ENCODE measurements at regions not wholly inside any gene's neighbourhood (a gene's known extent, or its start where the extent isn't known, plus 50 kb on each side); places are given as distances from the start of the nearest gene placed in this dataset.

DNA sequence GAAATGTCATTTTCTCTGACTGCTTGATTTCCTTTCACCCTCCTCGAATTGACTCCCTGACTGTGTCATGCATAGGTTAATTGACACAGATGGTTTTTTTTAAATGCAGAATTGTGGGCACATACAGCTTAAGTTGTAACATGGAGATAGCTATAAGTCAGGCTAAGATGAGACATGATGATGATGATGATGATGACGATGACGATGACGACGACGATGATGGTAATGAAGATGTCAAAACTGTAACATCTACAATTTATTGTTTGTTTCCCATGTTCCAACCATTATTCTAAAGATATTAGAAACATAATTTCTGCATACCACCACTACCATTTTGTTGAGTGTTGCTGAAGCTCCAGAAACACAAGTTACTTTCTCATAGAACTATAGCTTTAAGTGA lies 1232.8 kb downstream of the XPNPEP1 start:
- Histone ChIP-seq H3K27ac (ENCODE audit: low read depth, low read length, severe bottlenecking) (no peak overlapping the region), H3K4me1 (ENCODE audit: control insufficient read depth, insufficient read depth, low read length, poor library complexity, severe bottlenecking) (no peaks in the 10 kb centered on the region), H3K9me3 (ENCODE audit: control insufficient read depth, low read length) (no peaks in the 10 kb centered on the region), H3K4me3 (ENCODE audit: extremely low read depth, insufficient read depth, low read length, poor library complexity, severe bottlenecking) (no peak overlapping the region), H3K36me3 (ENCODE audit: control insufficient read depth, insufficient read depth, low read length) (no peaks in the 10 kb centered on the region)
- 83% methylated on average over 1 of the region's 6 CpGs; no CpG with 5 or more reads in 1 of the 2 experiments for WGBS, 2 experiments (ENCODE audit: insufficient coverage in 2 of 2)

DNA sequence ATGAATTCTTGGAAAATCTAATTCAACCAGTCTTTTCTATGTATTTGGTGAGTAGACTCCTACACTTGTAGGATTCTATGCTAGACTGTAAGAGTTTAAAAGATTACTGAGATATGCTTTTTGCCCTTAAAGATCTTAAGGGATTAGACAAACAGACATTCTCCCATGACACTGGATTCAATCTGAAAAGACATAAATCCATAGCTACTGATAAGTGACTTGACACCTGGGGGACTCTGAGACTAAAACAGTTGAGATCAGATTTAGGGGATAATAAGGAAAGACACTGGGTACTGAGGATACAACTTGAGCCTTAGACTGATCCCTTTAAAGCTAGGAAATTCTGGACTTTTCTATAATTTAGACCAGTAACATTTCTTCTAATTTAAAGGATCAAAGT lies 1233.4 kb downstream of the XPNPEP1 start:
- H3K36me3 ChIP-seq (ENCODE audit: control insufficient read depth, insufficient read depth, low read length): no peaks in the 10 kb centered on the region
- no peak overlapping the region for H3K4me3 ChIP-seq (ENCODE audit: extremely low read depth, insufficient read depth, low read length, poor library complexity, severe bottlenecking)
- H3K4me1 ChIP-seq (ENCODE audit: control insufficient read depth, insufficient read depth, low read length, poor library complexity, severe bottlenecking): no peaks in the 10 kb centered on the region
- no peaks in the 10 kb centered on the region for H3K9me3 ChIP-seq (ENCODE audit: control insufficient read depth, low read length)
- no peak overlapping the region for H3K27ac ChIP-seq (ENCODE audit: low read depth, low read length, severe bottlenecking)

DNA sequence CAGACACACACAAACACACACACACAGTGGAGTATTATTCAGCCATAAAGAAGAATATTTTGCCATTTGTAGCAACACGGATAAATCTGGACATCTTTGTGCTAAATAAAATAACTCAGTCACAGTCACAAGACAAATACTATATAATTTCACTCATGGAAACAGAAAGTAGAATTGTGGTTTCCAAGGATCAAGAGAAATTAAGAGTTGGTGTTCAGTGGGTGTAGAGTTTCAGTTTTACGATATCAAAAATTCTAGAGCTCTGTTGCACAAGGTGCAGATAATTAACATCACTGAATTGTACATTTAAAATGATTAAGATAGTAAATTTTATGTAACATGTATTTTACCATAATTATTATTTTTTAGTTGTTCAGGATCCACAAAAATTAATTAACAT lies 1235.0 kb downstream of the XPNPEP1 start:
- no peaks in the 10 kb centered on the region for H3K36me3 ChIP-seq (ENCODE audit: control insufficient read depth, insufficient read depth, low read length)
- H3K4me3 ChIP-seq (ENCODE audit: extremely low read depth, insufficient read depth, low read length, poor library complexity, severe bottlenecking): no peak overlapping the region
- no peak overlapping the region for H3K27ac ChIP-seq (ENCODE audit: low read depth, low read length, severe bottlenecking)
- no peaks in the 10 kb centered on the region for H3K9me3 ChIP-seq (ENCODE audit: control insufficient read depth, low read length)
- no peaks in the 10 kb centered on the region for H3K4me1 ChIP-seq (ENCODE audit: control insufficient read depth, insufficient read depth, low read length, poor library complexity, severe bottlenecking)
- WGBS, 2 experiments (ENCODE audit: insufficient coverage in 2 of 2): no CpG with 5 or more reads among the region's 2 CpGs

DNA sequence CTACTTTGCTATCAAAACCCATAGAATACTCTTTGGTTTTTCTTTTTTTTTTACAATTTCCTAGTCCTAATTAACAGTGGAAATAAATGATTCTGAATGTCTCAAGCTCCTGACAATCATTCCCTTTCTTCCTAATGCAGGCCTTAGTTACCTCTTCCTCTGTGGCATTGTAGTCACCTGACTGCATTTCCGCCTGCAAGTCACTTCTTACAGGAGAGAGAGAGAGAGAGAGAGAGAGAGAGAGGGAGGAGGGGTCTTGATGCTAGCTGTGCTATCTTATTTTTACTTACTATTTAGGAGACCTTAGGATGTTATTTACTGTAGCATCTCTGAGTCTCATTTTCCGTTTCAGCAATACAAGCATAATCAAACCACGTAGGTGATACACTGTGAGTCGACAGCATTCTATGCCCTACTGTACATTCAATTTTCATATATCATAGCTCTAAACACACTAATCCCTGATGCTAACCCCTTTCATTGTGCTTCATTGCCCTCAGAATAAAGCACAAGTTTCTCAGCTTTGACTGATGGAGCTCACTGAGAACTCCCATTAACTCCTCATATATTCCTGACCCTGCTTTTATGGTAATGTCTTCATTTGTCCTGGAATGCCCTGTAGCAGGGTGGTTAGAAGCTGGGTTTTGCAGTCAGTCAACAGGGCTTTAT lies 1237.3 kb downstream of the XPNPEP1 start:
- H3K9me3 ChIP-seq (ENCODE audit: control insufficient read depth, low read length): no peaks in the 10 kb centered on the region
- H3K36me3 ChIP-seq (ENCODE audit: control insufficient read depth, insufficient read depth, low read length): no peaks in the 10 kb centered on the region
- no peak overlapping the region for H3K4me3 ChIP-seq (ENCODE audit: extremely low read depth, insufficient read depth, low read length, poor library complexity, severe bottlenecking)
- WGBS, 2 experiments (ENCODE audit: insufficient coverage in 2 of 2): 69 to 86% methylated on average over 3 of the region's 4 CpGs
- H3K4me1 ChIP-seq (ENCODE audit: control insufficient read depth, insufficient read depth, low read length, poor library complexity, severe bottlenecking): no peaks in the 10 kb centered on the region
- no peak overlapping the region for H3K27ac ChIP-seq (ENCODE audit: low read depth, low read length, severe bottlenecking)

DNA sequence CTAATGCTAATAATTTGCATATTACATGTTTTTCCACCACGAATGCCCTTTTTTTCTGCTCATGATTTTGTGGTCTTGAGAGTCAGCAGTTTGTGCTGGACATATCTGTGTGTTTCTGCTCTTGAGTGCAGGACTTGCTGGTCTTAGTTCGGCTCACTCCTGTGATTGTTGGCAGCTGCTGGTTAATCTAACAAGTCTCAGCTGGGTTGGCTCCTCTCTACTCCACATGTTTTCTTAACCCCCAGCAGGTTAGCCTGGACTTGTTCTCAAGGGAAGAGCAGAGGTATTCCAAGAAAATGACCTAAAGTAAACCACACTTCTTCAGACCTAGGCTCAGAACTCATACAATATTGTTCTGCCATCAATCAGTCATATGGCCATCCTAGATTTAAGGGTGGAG lies 1238.9 kb downstream of the XPNPEP1 start:
- Histone ChIP-seq H3K27ac (ENCODE audit: low read depth, low read length, severe bottlenecking) (no peak overlapping the region), H3K4me3 (ENCODE audit: extremely low read depth, insufficient read depth, low read length, poor library complexity, severe bottlenecking) (no peak overlapping the region), H3K4me1 (ENCODE audit: control insufficient read depth, insufficient read depth, low read length, poor library complexity, severe bottlenecking) (no peaks in the 10 kb centered on the region), H3K36me3 (ENCODE audit: control insufficient read depth, insufficient read depth, low read length) (no peaks in the 10 kb centered on the region), H3K9me3 (ENCODE audit: control insufficient read depth, low read length) (no peaks in the 10 kb centered on the region)
- WGBS, 2 experiments (ENCODE audit: insufficient coverage in 2 of 2): 50 to 90% methylated on average over 1 of the region's 2 CpGs

DNA sequence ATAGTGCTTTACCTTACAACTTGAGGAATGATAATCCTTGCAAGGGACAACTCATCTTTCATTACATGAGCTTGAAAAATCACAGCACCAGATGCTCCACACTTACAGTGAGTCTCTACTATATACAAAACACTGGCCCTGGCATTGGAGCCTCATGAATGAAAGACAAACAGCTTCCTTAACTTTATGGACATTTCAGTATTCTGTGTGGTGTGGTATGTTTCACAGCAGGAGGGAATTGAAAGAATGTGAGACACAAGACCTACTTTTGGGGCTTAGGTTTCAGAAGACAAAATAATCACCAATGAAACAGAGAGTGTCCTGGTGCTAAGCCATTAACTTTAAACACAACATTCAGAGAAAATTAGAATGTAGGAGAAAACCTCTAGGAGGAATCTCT lies 1249.6 kb downstream of the XPNPEP1 start:
- H3K4me1 ChIP-seq (ENCODE audit: control insufficient read depth, insufficient read depth, low read length, poor library complexity, severe bottlenecking): no peaks in the 10 kb centered on the region
- no peaks in the 10 kb centered on the region for H3K36me3 ChIP-seq (ENCODE audit: control insufficient read depth, insufficient read depth, low read length)
- no peak overlapping the region for H3K4me3 ChIP-seq (ENCODE audit: extremely low read depth, insufficient read depth, low read length, poor library complexity, severe bottlenecking)
- H3K9me3 ChIP-seq (ENCODE audit: control insufficient read depth, low read length): no peaks in the 10 kb centered on the region
- no peak overlapping the region for H3K27ac ChIP-seq (ENCODE audit: low read depth, low read length, severe bottlenecking)

DNA sequence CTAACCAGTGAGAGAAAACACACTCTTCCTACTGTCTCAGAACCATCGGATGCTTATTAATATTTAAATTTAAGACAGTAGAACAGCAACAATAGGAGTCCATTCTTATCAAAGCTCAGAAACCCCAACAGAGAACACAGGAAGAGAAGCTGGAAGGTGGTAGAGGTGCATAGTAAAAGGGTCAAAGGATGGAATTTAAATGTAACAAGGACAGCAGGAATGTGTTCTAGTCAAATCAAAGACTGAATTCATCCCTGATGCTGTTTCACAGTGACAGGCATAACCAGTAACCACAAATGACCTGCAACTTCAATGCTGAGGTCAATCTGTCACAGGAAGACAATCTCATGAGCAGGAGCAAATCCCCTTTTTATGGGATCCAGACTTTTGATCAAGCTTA lies 1259.7 kb downstream of the XPNPEP1 start:
- no CpG with 5 or more reads among the region's 1 CpG for WGBS, 2 experiments (ENCODE audit: insufficient coverage in 2 of 2)

DNA sequence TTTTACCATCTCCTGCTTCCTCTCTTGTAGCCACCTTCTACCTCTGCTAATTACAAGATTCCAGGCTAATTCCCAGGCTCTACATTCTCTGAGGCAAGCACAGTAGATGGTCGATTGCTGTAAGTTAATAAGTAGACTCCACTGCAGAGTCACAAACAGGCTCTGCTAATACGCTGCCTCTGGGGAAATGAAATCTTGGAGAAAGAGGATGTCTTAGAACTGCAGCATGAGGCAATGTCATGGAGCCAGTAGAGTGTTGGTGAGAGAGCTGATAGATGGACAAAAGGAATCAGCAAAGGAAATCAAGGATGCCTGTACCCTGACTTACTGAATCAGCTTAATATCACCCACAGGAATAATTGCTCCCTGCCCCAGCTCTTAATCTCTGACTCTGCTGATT lies 1260.3 kb downstream of the XPNPEP1 start:
- no peaks in the 10 kb centered on the region for H3K4me1 ChIP-seq (ENCODE audit: control insufficient read depth, insufficient read depth, low read length, poor library complexity, severe bottlenecking)
- 92 to 100% methylated on average over 1 to 2 of the region's 2 CpGs for WGBS, 2 experiments (ENCODE audit: insufficient coverage in 2 of 2)

More for the DNA sequence above, 1259.7 kb downstream of the XPNPEP1 start:
- Histone ChIP-seq H3K27ac (ENCODE audit: low read depth, low read length, severe bottlenecking) (no peak overlapping the region), H3K4me3 (ENCODE audit: extremely low read depth, insufficient read depth, low read length, poor library complexity, severe bottlenecking) (no peak overlapping the region), H3K9me3 (ENCODE audit: control insufficient read depth, low read length) (no peaks in the 10 kb centered on the region), H3K4me1 (ENCODE audit: control insufficient read depth, insufficient read depth, low read length, poor library complexity, severe bottlenecking) (no peaks in the 10 kb centered on the region), H3K36me3 (ENCODE audit: control insufficient read depth, insufficient read depth, low read length) (no peaks in the 10 kb centered on the region)

DNA sequence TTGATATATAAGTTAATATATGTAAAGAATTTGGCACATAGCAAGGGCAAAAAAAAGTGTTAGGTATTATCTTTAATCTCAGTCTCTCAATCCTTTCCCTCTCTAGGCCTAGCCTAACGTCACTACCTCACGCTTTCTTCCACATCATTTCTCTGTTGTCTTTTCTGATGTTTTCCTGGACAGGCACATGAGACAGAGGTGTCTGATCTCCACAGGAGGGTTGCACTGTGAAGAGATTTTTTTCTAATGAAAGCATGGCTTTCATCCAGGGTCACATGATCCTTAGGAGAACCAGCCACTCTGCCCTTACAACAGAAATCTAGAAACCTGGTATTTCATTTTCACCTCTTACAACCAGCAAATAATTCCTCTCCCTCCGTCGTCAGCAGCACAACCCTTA lies 1268.3 kb downstream of the XPNPEP1 start:
- Histone ChIP-seq H3K9me3 (ENCODE audit: control insufficient read depth, low read length) (no peaks in the 10 kb centered on the region), H3K36me3 (ENCODE audit: control insufficient read depth, insufficient read depth, low read length) (no peaks in the 10 kb centered on the region), H3K27ac (ENCODE audit: low read depth, low read length, severe bottlenecking) (no peak overlapping the region), H3K4me1 (ENCODE audit: control insufficient read depth, insufficient read depth, low read length, poor library complexity, severe bottlenecking) (no peaks in the 10 kb centered on the region), H3K4me3 (ENCODE audit: extremely low read depth, insufficient read depth, low read length, poor library complexity, severe bottlenecking) (no peak overlapping the region)
- no CpG with 5 or more reads among the region's 4 CpGs for WGBS, 2 experiments (ENCODE audit: insufficient coverage in 2 of 2)

More for the DNA sequence above, 1260.3 kb downstream of the XPNPEP1 start:
- Histone ChIP-seq H3K4me3 (ENCODE audit: extremely low read depth, insufficient read depth, low read length, poor library complexity, severe bottlenecking) (no peak overlapping the region), H3K9me3 (ENCODE audit: control insufficient read depth, low read length) (no peaks in the 10 kb centered on the region), H3K36me3 (ENCODE audit: control insufficient read depth, insufficient read depth, low read length) (no peaks in the 10 kb centered on the region), H3K27ac (ENCODE audit: low read depth, low read length, severe bottlenecking) (no peak overlapping the region)

DNA sequence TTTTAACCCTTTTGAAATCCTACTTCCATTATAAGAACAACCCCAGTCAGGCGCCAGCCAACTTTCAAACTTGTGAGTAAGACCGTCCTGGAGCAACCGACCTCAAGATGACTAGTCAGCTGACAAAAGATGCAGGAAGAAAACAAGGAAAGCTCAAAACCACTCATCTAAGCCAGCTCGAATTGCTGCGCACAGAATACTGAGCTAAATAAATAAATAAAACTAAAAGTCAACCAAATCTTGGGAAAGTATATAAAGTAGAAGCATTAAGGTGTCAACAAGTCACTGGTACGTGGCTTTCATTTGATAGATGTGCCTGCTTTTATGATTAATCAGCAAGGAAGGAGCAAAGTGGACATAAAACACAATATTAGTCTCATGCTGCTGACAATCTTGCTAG lies 1269.8 kb downstream of the XPNPEP1 start:
- WGBS, 2 experiments (ENCODE audit: insufficient coverage in 2 of 2): 60 to 80% methylated on average over 1 to 2 of the region's 6 CpGs
- Histone ChIP-seq H3K4me1 (ENCODE audit: control insufficient read depth, insufficient read depth, low read length, poor library complexity, severe bottlenecking) (no peaks in the 10 kb centered on the region), H3K27ac (ENCODE audit: low read depth, low read length, severe bottlenecking) (no peak overlapping the region), H3K4me3 (ENCODE audit: extremely low read depth, insufficient read depth, low read length, poor library complexity, severe bottlenecking) (no peak overlapping the region), H3K9me3 (ENCODE audit: control insufficient read depth, low read length) (no peaks in the 10 kb centered on the region), H3K36me3 (ENCODE audit: control insufficient read depth, insufficient read depth, low read length) (no peaks in the 10 kb centered on the region)

DNA sequence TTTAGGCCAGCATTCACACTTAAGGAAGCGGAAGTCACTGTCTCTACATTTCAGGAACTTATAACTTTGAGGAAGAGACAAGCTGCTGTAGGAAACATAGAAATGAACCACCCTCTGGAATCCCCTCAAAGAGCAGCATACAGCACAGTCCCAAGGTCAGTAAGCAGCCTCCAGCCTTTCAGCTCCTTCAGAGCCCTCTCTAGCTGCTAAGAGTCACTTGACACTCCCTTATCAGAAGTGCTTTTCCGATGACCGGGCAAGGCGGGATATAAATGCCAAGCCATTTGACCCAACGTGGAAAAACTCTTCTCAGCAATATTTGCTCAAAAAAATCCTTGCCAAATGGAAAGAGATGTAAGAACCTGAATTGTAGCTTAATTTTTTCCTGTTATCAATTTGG lies 1284.3 kb downstream of the XPNPEP1 start:
- WGBS, 2 experiments (ENCODE audit: insufficient coverage in 2 of 2): 82 to 100% methylated on average over 1 of the region's 5 CpGs
- Histone ChIP-seq H3K4me1 (ENCODE audit: control insufficient read depth, insufficient read depth, low read length, poor library complexity, severe bottlenecking) (peaks cover 3% of the 10 kb centered on the region), H3K4me3 (ENCODE audit: extremely low read depth, insufficient read depth, low read length, poor library complexity, severe bottlenecking) (no peak overlapping the region), H3K27ac (ENCODE audit: low read depth, low read length, severe bottlenecking) (no peak overlapping the region), H3K9me3 (ENCODE audit: control insufficient read depth, low read length) (peaks cover 3% of the 10 kb centered on the region), H3K36me3 (ENCODE audit: control insufficient read depth, insufficient read depth, low read length) (no peaks in the 10 kb centered on the region)

Data from mesodermal cell (in vitro differentiated cells).